SK-N-DZ (cell line): ENCODE measurements at regions not wholly inside any gene's neighbourhood (a gene's known extent, or its start where the extent isn't known, plus 50 kb on each side); places are given as distances from the start of the nearest gene placed in this dataset.
"Not testable (repeated sequence)": the region's sequence is repeated elsewhere in the genome, so short reads cannot be mapped to it uniquely, and the experiment has no call there.

Source experiments
- DNase-seq: peaks from one replicate; pipeline ENCODE4 v3.0.0-alpha.2; 2015; ENCODE audit warnings: low spot score

- DNase-seq, result no peak
These were observed 517.2 kb downstream of the RBFOX1 start for GRCh38 chr16:7849841-7850240.

GRCh38 chr16:7843261-7843660 is 510.6 kb downstream of the RBFOX1 start:
- DNase-seq, result no peak

GRCh38 chr16:7839568-7839967 is 506.9 kb downstream of the RBFOX1 start:
- no peak for DNase-seq

- no peak for DNase-seq
These were observed 502.3 kb downstream of the RBFOX1 start for GRCh38 chr16:7834771-7835431.

- no peak for DNase-seq
These were observed 488.2 kb downstream of the RBFOX1 start for GRCh38 chr16:7820816-7821215.

GRCh38 chr16:7805686-7806396 is 473.2 kb downstream of the RBFOX1 start:
- peak; percentile 41 for DNase-seq

- no peak for DNase-seq
These were observed 472.1 kb downstream of the RBFOX1 start for GRCh38 chr16:7804635-7805195.

GRCh38 chr16:7792346-7792745 is 459.7 kb downstream of the RBFOX1 start:
- DNase-seq, result no peak

- no peak for DNase-seq
These were observed 458.5 kb downstream of the RBFOX1 start for GRCh38 chr16:7791028-7791590.

GRCh38 chr16:7775072-7775488 is 442.4 kb downstream of the RBFOX1 start:
- DNase-seq, result no peak

- DNase-seq, result no peak
These were observed 440.1 kb downstream of the RBFOX1 start for GRCh38 chr16:7772722-7773121.

- DNase-seq, result not testable (repeated sequence)
These were observed 436.4 kb downstream of the RBFOX1 start for GRCh38 chr16:7769091-7769490.

- DNase-seq, result no peak
These were observed 432.5 kb downstream of the RBFOX1 start for GRCh38 chr16:7765079-7765550.

GRCh38 chr16:7763111-7763510 is 430.5 kb downstream of the RBFOX1 start:
- no peak for DNase-seq
